Stimulated activated CD4-positive, alpha-beta T cell treated with anti-CD3 and anti-CD28 coated beads, Interleukin-4, amount 100 ng/mL, for 24 hours (primary cell): ENCODE measurements at regions not wholly inside any gene's neighbourhood (a gene's known extent, or its start where the extent isn't known, plus 50 kb on each side); places are given as distances from the start of the nearest gene placed in this dataset.

Source experiments
- DNase-seq: peaks from one replicate; pipeline ENCODE4 v3.0.0-alpha.2; 2020

- DNase-seq = no peak
These were observed 213.7 kb downstream of the GXYLT1 start for GRCh38 chr12:41930866-41931437.

GRCh38 chr12:41924111-41924510 lies 220.6 kb downstream of the GXYLT1 start:
- no peak for DNase-seq

- no peak for DNase-seq
These were observed 221.3 kb downstream of the GXYLT1 start for GRCh38 chr12:41923351-41923750.

GRCh38 chr12:41920355-41920754 lies 224.3 kb downstream of the GXYLT1 start:
- DNase-seq = no peak

- no peak for DNase-seq
These were observed 225.0 kb downstream of the GXYLT1 start for GRCh38 chr12:41919526-41920261.

- no peak for DNase-seq
These were observed 225.6 kb downstream of the GXYLT1 start for GRCh38 chr12:41919048-41919447.

GRCh38 chr12:41917938-41918341 lies 226.7 kb downstream of the GXYLT1 start:
- DNase-seq = no peak

GRCh38 chr12:41917181-41917580 lies 227.5 kb downstream of the GXYLT1 start:
- no peak for DNase-seq

- no peak for DNase-seq
These were observed 233.9 kb downstream of the GXYLT1 start for GRCh38 chr12:41910578-41911320.

- DNase-seq = no peak
These were observed 236.5 kb downstream of the GXYLT1 start for GRCh38 chr12:41908206-41908605.

GRCh38 chr12:41907550-41907949 lies 237.1 kb downstream of the GXYLT1 start:
- no peak for DNase-seq

- no peak for DNase-seq
These were observed 237.7 kb downstream of the GXYLT1 start for GRCh38 chr12:41907021-41907420.

- DNase-seq = no peak
These were observed 238.8 kb downstream of the GXYLT1 start for GRCh38 chr12:41905759-41906297.

GRCh38 chr12:41905073-41905758 lies 239.5 kb downstream of the GXYLT1 start:
- DNase-seq = no peak

GRCh38 chr12:41904041-41904440 lies 240.6 kb downstream of the GXYLT1 start:
- DNase-seq = no peak

- no peak for DNase-seq
These were observed 241.5 kb downstream of the GXYLT1 start for GRCh38 chr12:41903014-41903708.

GRCh38 chr12:41899577-41899976 lies 245.1 kb downstream of the GXYLT1 start:
- DNase-seq = no peak

GRCh38 chr12:41897593-41897992 lies 247.1 kb downstream of the GXYLT1 start:
- no peak for DNase-seq

- no peak for DNase-seq
These were observed 251.2 kb downstream of the GXYLT1 start for GRCh38 chr12:41893491-41893890.

- no peak for DNase-seq
These were observed 252.4 kb downstream of the GXYLT1 start for GRCh38 chr12:41892302-41892701.

GRCh38 chr12:41891226-41891625 lies 253.4 kb downstream of the GXYLT1 start:
- DNase-seq = no peak

GRCh38 chr12:41888285-41888684 lies 256.4 kb downstream of the GXYLT1 start:
- no peak for DNase-seq
